A549 (cell line): ENCODE measurements at regions not wholly inside any gene's neighbourhood (a gene's known extent, or its start where the extent isn't known, plus 50 kb on each side); places are given as distances from the start of the nearest gene placed in this dataset.

Experiments used
- ATAC-seq, 2 experiments: fragments of 200-7000 bp in 1 of 2; fragments of >200 bp in 1 of 2; cut with Nextera tagmentation in 1 of 2; cut with Tn5 transposase in 1 of 2; 3 replicates each; pipeline versions ENCODE4 v1.8.0 to v1.9.1; 2018 to 2020; ENCODE audit warnings: mild to moderate bottlenecking in 1 of 2, moderate library complexity in 1 of 2
- CTCF ChIA-PET: fragments of 300-600 bp; sonication (Branson Sonifier 250); formaldehyde crosslinking; extraction: SDS; loops from one replicate; lab custom pipeline; 2021; ENCODE audit warnings: antibody characterized with exemption, inconsistent platforms; lab: Yijun Ruan, JAX
- POLR2A ChIA-PET: fragments of 350-600 bp; formaldehyde crosslinking; extraction: SDS; loops from one replicate; lab custom pipeline; 2021; ENCODE audit warnings: antibody characterized with exemption, inconsistent platforms; lab: Yijun Ruan, JAX
- DNase-seq, 2 experiments: peaks; one replicate each; pipeline versions ENCODE4 v3.0.0 to v3.0.0-alpha.2; 2011 to 2016; ENCODE audit warnings: low read depth in 1 of 2, low spot score in 1 of 2
- FAIRE-seq: peaks from 2 replicates; lab custom pipeline; 2011; peaks lifted over from hg19 to GRCh38; lab: Jason Lieb, UNC
- H3K27ac ChIP-seq, 2 experiments: fragments of >200 bp; sonication (Bioruptor Twin); formaldehyde crosslinking; 3 replicates each; pipeline ENCODE4 v1.5.1; 2016 to 2017
- H3K4me1 ChIP-seq: fragments of >200 bp; sonication (Bioruptor Twin); formaldehyde crosslinking; 3 replicates; pipeline ENCODE4 v1.6.1; 2016
- H3K4me2 ChIP-seq: fragments of >200 bp; sonication (Bioruptor Twin); formaldehyde crosslinking; 3 replicates; pipeline ENCODE4 v1.6.1; 2016
- H3K4me3 ChIP-seq: fragments of >200 bp; sonication (Bioruptor Twin); formaldehyde crosslinking; 3 replicates; pipeline ENCODE4 v1.5.1; 2016
- H3K9me3 ChIP-seq: fragments of >200 bp; sonication (Bioruptor Twin); formaldehyde crosslinking; 3 replicates; pipeline ENCODE4 v1.6.1; 2016
- EHF ChIP-seq: fragments of 250-450 bp; sonication (Bioruptor Pico); IDR thresholded peaks from 2 replicates; pipeline ENCODE4 v1.5.0; 2020; ENCODE audit warnings: mild to moderate bottlenecking
- ESRRA ChIP-seq: fragments of 150-350 bp; IDR thresholded peaks from 2 replicates; pipeline ENCODE4 v1.6.1; 2014; ENCODE audit warnings: mild to moderate bottlenecking, low read length, borderline replicate concordance
- FOSB ChIP-seq: fragments of 250-450 bp; sonication (Bioruptor Pico); IDR thresholded peaks from 2 replicates; pipeline ENCODE4 v1.5.0; 2020; ENCODE audit warnings: mild to moderate bottlenecking, moderate library complexity
- FOSL2 ChIP-seq, 2 experiments: fragments of 450-650 bp in 1 of 2; fragments of >200 bp in 1 of 2; sonication (Bioruptor Twin) in 1 of 2; formaldehyde crosslinking; IDR thresholded peaks; 2 replicates each; pipeline versions ENCODE4 v1.5.0 to v1.6.1; 2016 to 2020; ENCODE audit warnings: mild to moderate bottlenecking in 1 of 2, moderate library complexity in 1 of 2
- HDAC2 ChIP-seq: fragments of 200-600 bp; sonication (generic); IDR thresholded peaks from 2 replicates; pipeline ENCODE4 v1.6.1; 2016
- HOXB5 ChIP-seq: fragments of 250-450 bp; sonication (Bioruptor Pico); IDR thresholded peaks from 2 replicates; pipeline ENCODE4 v1.5.0; 2020; ENCODE audit warnings: mild to moderate bottlenecking, moderate library complexity
- NR3C1 ChIP-seq: fragments of >200 bp; sonication (Bioruptor Twin); formaldehyde crosslinking; IDR thresholded peaks from 3 replicates; pipeline ENCODE4 v1.6.1; 2017
- POLR2A ChIP-seq: IDR thresholded peaks from 2 replicates; pipeline ENCODE4 v1.6.1; 2012; ENCODE audit warnings: mild to moderate bottlenecking, low read length
- RFX5 ChIP-seq: fragments of 450-650 bp; IDR thresholded peaks from 2 replicates; pipeline ENCODE4 v1.7.1; 2014; ENCODE audit warnings: antibody characterized with exemption, mild to moderate bottlenecking, moderate library complexity
- RNF2 ChIP-seq: fragments of 200-600 bp; sonication (generic); IDR thresholded peaks from 2 replicates; pipeline ENCODE4 v1.6.1; 2016; ENCODE audit warnings: low read depth, mild to moderate bottlenecking, antibody characterized with exemption, moderate library complexity, borderline replicate concordance
- SMC3 ChIP-seq: fragments of >200 bp; sonication (Bioruptor Twin); formaldehyde crosslinking; IDR thresholded peaks from 3 replicates; pipeline ENCODE4 v1.6.1; 2018; ENCODE audit warnings: inconsistent platforms
- SREBF2 ChIP-seq: fragments of 450-650 bp; IDR thresholded peaks from 2 replicates; pipeline ENCODE4 v1.6.1; 2014; ENCODE audit warnings: mild to moderate bottlenecking, moderate library complexity
- ZC3H11A ChIP-seq: fragments of 450-650 bp; IDR thresholded peaks from 2 replicates; pipeline ENCODE4 v1.6.1; 2014; ENCODE audit warnings: antibody characterized with exemption, mild to moderate bottlenecking
- ZFP36 ChIP-seq: fragments of 450-650 bp; IDR thresholded peaks from 2 replicates; pipeline ENCODE4 v1.6.1; 2014; ENCODE audit warnings: borderline replicate concordance; ENCODE audit not compliant: partially characterized antibody
- ZSCAN20 ChIP-seq: fragments of 250-450 bp; sonication (Bioruptor Pico); IDR thresholded peaks from 2 replicates; pipeline ENCODE4 v1.8.0; 2022; ENCODE audit warnings: mild to moderate bottlenecking, moderate library complexity
- WGBS: methylation state at CpG from one replicate; pipeline ENCODE4 v1.1.6; 2017; ENCODE audit errors: missing lambda C conversion rate; 5-methylcytosine and 5-hydroxymethylcytosine counted together
- TF ChIP-seq, protein P1 (sequence below): fragments of 200-600 bp; sonication (generic); IDR thresholded peaks from 2 replicates; pipeline ENCODE4 v1.6.1; 2016; ENCODE audit warnings: antibody characterized with exemption, mild to moderate bottlenecking, moderate library complexity
- TF ChIP-seq, protein P2 (sequence below): fragments of 250-450 bp; sonication (Bioruptor Pico); IDR thresholded peaks from 2 replicates; pipeline ENCODE4 v1.5.0; 2021; ENCODE audit warnings: mild to moderate bottlenecking, moderate library complexity, borderline replicate concordance
- TF ChIP-seq, protein P3 (sequence below): IDR thresholded peaks from 2 replicates; pipeline ENCODE4 v1.6.1; 2012; ENCODE audit warnings: low read depth, borderline replicate concordance
- TF ChIP-seq, protein P4 (sequence below): IDR thresholded peaks from 2 replicates; pipeline ENCODE4 v1.6.1; 2012

DNA sequence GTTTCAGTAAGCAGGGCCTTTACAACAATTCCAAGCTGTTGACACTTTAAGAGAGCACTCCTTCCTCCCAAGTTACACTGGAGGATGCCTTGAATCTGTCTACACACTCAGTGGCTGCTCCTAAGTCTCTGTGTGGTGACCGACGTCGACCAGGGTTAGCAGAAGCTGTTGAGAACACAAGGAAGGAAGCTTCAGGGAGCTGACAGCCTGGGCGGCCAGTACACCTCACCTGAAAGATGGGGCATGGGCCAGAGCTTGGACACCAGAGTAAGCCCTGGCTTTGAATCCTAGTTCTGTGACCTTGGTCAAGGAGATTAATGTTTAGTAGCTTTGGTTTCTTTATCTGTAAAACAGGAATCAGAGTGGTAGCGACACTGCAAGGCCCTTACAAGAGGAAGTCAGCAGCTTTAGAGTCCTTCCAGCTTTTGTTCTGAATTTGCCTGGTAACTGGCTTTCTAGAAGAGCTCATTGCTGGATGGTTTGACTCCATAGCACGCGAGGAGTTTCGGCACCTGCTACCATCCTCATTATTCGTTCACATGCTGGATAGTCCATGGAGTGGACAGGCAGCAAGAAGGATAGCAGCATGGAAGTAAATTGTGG, 214.2 kb downstream of the FGF9 start (continued):
- TF ChIP-seq, protein P1, sequence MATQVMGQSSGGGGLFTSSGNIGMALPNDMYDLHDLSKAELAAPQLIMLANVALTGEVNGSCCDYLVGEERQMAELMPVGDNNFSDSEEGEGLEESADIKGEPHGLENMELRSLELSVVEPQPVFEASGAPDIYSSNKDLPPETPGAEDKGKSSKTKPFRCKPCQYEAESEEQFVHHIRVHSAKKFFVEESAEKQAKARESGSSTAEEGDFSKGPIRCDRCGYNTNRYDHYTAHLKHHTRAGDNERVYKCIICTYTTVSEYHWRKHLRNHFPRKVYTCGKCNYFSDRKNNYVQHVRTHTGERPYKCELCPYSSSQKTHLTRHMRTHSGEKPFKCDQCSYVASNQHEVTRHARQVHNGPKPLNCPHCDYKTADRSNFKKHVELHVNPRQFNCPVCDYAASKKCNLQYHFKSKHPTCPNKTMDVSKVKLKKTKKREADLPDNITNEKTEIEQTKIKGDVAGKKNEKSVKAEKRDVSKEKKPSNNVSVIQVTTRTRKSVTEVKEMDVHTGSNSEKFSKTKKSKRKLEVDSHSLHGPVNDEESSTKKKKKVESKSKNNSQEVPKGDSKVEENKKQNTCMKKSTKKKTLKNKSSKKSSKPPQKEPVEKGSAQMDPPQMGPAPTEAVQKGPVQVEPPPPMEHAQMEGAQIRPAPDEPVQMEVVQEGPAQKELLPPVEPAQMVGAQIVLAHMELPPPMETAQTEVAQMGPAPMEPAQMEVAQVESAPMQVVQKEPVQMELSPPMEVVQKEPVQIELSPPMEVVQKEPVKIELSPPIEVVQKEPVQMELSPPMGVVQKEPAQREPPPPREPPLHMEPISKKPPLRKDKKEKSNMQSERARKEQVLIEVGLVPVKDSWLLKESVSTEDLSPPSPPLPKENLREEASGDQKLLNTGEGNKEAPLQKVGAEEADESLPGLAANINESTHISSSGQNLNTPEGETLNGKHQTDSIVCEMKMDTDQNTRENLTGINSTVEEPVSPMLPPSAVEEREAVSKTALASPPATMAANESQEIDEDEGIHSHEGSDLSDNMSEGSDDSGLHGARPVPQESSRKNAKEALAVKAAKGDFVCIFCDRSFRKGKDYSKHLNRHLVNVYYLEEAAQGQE: no peak
- TF ChIP-seq RNF2: no peak
- no peak for TF ChIP-seq SREBF2
- no peak for TF ChIP-seq ZC3H11A
- no peak for TF ChIP-seq HDAC2
- TF ChIP-seq, protein P2, sequence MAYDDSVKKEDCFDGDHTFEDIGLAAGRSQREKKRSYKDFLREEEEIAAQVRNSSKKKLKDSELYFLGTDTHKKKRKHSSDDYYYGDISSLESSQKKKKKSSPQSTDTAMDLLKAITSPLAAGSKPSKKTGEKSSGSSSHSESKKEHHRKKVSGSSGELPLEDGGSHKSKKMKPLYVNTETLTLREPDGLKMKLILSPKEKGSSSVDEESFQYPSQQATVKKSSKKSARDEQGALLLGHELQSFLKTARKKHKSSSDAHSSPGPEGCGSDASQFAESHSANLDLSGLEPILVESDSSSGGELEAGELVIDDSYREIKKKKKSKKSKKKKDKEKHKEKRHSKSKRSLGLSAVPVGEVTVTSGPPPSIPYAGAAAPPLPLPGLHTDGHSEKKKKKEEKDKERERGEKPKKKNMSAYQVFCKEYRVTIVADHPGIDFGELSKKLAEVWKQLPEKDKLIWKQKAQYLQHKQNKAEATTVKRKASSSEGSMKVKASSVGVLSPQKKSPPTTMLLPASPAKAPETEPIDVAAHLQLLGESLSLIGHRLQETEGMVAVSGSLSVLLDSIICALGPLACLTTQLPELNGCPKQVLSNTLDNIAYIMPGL (CRISPR knock-in tag): no peak
- TF ChIP-seq FOSL2 (IDR thresholded peaks at IDR 0.05): no peak
- TF ChIP-seq FOSL2 (CRISPR knock-in tag; IDR thresholded peaks at IDR 0.05): no peak
- TF ChIP-seq ESRRA: no peak

DNA sequence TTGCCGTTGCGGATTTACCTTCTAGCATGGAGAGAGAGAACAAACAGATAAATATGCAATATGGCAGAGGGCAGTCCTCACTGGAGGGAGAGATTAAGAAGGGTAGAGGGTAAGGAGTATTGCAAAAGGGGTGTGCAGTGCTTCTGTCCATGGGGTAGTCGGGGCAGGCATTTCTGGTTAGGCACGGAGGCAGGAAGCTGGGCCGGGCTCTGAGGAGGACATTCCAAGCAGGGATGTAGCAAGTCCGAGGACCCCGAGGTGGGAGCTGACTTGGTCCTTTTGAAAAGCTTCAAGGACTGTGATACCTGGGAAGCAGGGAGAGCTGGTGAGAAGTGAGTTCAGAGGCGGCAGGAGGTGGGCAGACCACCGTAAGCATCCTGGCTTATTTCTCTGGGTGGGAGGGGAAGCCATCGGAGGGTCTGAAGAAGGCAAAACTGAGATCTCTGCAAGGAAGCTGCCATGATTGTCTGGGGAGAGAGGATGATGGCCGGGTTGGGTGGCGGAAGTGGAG, 214.9 kb downstream of the FGF9 start:
- CTCF ChIA-PET: interaction anchor here (1.5 kb wide), 1 partner anchor 11 kb away, joined by 3 read pairs; no protein-coding TSS in a partner anchor
- Histone ChIP-seq H3K9me3 (no peaks in the 10 kb centered on the region), H3K4me3 (no peak overlapping the region)
- 33% methylated on average over 12 of the region's 12 CpGs for WGBS
- FAIRE-seq (no peak), DNase-seq (no peak)
- POLR2A ChIA-PET: no interaction called here
- TF ChIP-seq RFX5 (no peak), HDAC2 (no peak), FOSB (CRISPR knock-in tag) (no peak), SMC3 (no peak), ESRRA (no peak), POLR2A (no peak), NR3C1 (no peak), EHF (CRISPR knock-in tag) (no peak), ZSCAN20 (CRISPR knock-in tag) (no peak), ZFP36 (no peak), HOXB5 (CRISPR knock-in tag) (no peak)
- TF ChIP-seq, protein P1: no peak
- TF ChIP-seq, protein P3, sequence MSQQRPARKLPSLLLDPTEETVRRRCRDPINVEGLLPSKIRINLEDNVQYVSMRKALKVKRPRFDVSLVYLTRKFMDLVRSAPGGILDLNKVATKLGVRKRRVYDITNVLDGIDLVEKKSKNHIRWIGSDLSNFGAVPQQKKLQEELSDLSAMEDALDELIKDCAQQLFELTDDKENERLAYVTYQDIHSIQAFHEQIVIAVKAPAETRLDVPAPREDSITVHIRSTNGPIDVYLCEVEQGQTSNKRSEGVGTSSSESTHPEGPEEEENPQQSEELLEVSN: no peak
- TF ChIP-seq, protein P4, sequence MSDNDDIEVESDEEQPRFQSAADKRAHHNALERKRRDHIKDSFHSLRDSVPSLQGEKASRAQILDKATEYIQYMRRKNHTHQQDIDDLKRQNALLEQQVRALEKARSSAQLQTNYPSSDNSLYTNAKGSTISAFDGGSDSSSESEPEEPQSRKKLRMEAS: no peak
- TF ChIP-seq, all 56 proteins: peak for 0
- Histone ChIP-seq H3K27ac (no peak overlapping the region), H3K4me1 (no peaks in the 10 kb centered on the region), H3K4me2 (no peak overlapping the region)
- ATAC-seq: no peak
